GM19467 (cell line): ENCODE measurements at regions not wholly inside any gene's neighbourhood (a gene's known extent, or its start where the extent isn't known, plus 50 kb on each side); places are given as distances from the start of the nearest gene placed in this dataset.

ENCODE experiments used
- ATAC-seq: cut with Tn5 transposase; IDR thresholded peaks from one replicate; pipeline ENCODE4 v1.9.1; 2021; ENCODE audit warnings: mild to moderate bottlenecking, moderate library complexity; ENCODE audit not compliant: unreplicated experiment

DNA sequence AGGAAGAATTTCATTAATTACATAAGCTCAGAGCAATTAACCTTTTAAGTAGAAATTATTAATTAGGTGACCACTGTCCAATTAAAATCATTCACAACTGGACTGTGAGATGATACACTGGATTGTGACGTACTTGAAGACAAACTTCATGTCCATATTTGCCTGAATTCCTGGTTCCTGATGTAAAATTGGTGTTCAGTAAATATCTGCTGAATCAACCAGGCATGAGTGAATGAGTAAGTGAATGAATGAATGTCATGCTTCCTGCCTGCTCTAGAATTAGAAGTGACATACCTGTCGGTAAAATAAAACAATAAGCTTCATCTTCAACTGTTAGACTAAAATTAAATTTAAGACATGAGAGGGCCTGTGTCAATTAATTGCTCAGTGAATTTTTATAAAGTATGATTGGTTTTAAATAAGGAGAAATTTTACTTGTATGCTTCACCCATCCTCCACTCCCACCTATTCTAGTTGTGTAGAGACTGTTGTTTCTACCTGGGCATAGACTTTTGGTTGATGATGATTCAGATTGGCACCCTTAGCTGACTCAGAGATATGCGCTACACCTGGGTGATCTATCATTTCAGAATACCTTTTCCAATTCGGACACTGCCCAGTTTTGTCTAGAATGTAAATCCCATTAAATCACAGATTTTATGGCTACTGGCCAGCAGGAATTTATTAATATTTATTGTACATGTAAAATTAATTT, 56.9 kb upstream of the PTGS2 start:
- no peak for ATAC-seq

DNA sequence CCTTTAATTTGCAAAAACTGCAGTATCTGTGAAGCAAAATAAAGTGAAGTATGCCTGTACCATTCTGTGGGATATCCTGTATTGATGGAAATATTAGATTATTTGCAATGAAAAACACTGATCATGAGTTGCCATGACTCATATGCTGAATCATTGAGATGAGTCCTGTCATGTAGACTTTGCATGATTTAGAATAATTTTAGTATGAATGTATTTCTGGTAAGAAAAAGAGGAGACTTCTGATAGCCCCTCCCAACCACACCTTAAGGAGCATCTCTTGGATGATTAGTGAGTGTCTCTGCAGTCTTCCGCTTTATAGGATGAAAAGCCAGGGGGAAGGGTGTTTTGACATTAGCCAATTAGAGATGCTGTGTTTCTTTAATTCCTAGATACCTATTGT, 55.2 kb upstream of the PTGS2 start:
- no peak for ATAC-seq

DNA sequence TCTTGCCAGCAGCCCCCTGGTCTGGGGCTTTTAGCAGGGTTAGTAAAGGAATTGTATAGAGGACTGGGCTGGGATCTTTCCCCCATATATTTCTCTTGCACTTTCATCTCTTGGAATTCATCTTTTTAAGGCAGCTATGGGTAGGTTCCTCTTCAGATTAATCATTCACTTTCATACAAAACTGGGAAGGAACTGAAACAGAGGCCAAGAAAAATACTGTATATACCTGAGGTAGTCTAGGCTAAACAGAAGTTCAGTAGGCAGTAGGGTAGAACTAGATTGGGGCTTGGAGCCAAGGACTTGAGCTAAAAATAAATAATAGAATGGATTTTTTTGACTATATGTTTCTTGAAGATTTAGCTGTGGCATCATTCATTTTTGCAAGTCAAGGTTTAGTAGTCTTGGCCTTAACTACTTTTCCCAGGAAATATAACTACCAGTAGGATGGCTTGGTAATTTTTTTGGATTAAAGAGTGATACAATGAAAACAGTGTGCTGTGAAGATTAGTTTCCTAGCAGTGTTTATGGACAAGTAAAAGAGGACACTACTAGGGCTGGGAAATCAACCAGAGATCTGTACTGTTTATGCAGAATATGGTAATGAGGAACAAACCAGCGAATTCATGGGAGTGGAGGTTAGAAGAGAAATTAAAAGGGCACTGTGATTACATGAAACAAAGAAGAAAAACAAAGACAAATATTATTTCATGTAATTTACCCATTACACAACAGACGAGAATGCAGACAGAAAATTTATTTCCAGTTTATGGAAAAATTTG, 50.9 kb upstream of the PTGS2 start:
- ATAC-seq, result no peak
